HEK293 (cell line): ENCODE measurements at regions not wholly inside any gene's neighbourhood (a gene's known extent, or its start where the extent isn't known, plus 50 kb on each side); places are given as distances from the start of the nearest gene placed in this dataset.

Experiments
- CTCF ChIA-PET: fragments of 350-600 bp; formaldehyde crosslinking; extraction: SDS; loops from one replicate; lab custom pipeline; 2021; ENCODE audit warnings: antibody characterized with exemption; lab: Yijun Ruan, JAX
- POLR2A ChIA-PET: fragments of 300-600 bp; formaldehyde crosslinking; extraction: SDS; loops from one replicate; lab custom pipeline; 2020; ENCODE audit warnings: antibody characterized with exemption, inconsistent platforms; lab: Yijun Ruan, JAX
- H3K27ac ChIP-seq: fragments of 200-500 bp; sonication (Bioruptor generic); 2 replicates; pipeline ENCODE4 v1.5.1; 2014; ENCODE audit warnings: low read depth, low read length, control low read depth, inconsistent platforms; ENCODE audit errors: extremely low read depth
- H3K36me3 ChIP-seq, 2 experiments: fragments of 200-500 bp in 1 of 2; sonication (Bioruptor generic) in 1 of 2; 1 replicate in 1 of 2; 2 replicates in 1 of 2; pipeline ENCODE4 v1.5.1; 2014 to 2017; ENCODE audit warnings: inconsistent platforms in 2 of 2, low read length in 2 of 2; ENCODE audit not compliant: control insufficient read depth in 2 of 2, insufficient read depth in 1 of 2
- H3K4me1 ChIP-seq: fragments of 200-500 bp; sonication (Bioruptor generic); 2 replicates; pipeline ENCODE4 v1.5.1; 2014; ENCODE audit warnings: mild to moderate bottlenecking, low read length, inconsistent platforms; ENCODE audit not compliant: control insufficient read depth, insufficient read depth
- H3K4me3 ChIP-seq: 2 replicates; pipeline ENCODE4 v1.5.1; 2011; ENCODE audit warnings: low read depth, mild to moderate bottlenecking, control low read depth, low read length, moderate library complexity
- H3K9me3 ChIP-seq: fragments of 200-500 bp; sonication (Bioruptor generic); 2 replicates; pipeline ENCODE4 v1.5.1; 2014; ENCODE audit warnings: low read depth, low read length, inconsistent platforms; ENCODE audit not compliant: control insufficient read depth, insufficient read depth
- BCL11B ChIP-seq: fragments of 450-650 bp; formaldehyde crosslinking; IDR thresholded peaks from 2 replicates; pipeline ENCODE4 v1.5.1; 2016; ENCODE audit warnings: low read depth, missing biosample characterization, missing genetic modification characterization
- GLIS2 ChIP-seq: fragments of 450-650 bp; formaldehyde crosslinking; IDR thresholded peaks from 2 replicates; pipeline ENCODE4 v1.5.1; 2016; ENCODE audit warnings: missing biosample characterization, missing genetic modification characterization
- KLF16 ChIP-seq: fragments of 450-650 bp; formaldehyde crosslinking; IDR thresholded peaks from 2 replicates; pipeline ENCODE4 v1.5.1; 2017; ENCODE audit warnings: missing biosample characterization, missing genetic modification characterization
- KLF8 ChIP-seq: fragments of 450-650 bp; formaldehyde crosslinking; IDR thresholded peaks from 2 replicates; pipeline ENCODE4 v1.5.1; 2016; ENCODE audit warnings: missing biosample characterization, missing genetic modification characterization
- ZBTB20 ChIP-seq: fragments of 450-650 bp; formaldehyde crosslinking; IDR thresholded peaks from 2 replicates; pipeline ENCODE4 v1.5.1; 2016; ENCODE audit warnings: missing biosample characterization, missing genetic modification characterization
- ZBTB44 ChIP-seq: fragments of 450-650 bp; IDR thresholded peaks from 2 replicates; pipeline ENCODE4 v1.5.1; 2018; ENCODE audit warnings: missing biosample characterization, mild to moderate bottlenecking, missing genetic modification characterization
- ZFP69B ChIP-seq: fragments of 450-650 bp; formaldehyde crosslinking; IDR thresholded peaks from 2 replicates; pipeline ENCODE4 v1.5.1; 2016; ENCODE audit warnings: missing biosample characterization, missing genetic modification characterization
- ZNF184 ChIP-seq: fragments of 450-650 bp; IDR thresholded peaks from 2 replicates; pipeline ENCODE4 v1.5.1; 2018; ENCODE audit warnings: missing biosample characterization, mild to moderate bottlenecking, missing genetic modification characterization
- ZNF202 ChIP-seq: fragments of 450-650 bp; formaldehyde crosslinking; IDR thresholded peaks from 2 replicates; pipeline ENCODE4 v1.5.1; 2016; ENCODE audit warnings: missing biosample characterization, missing genetic modification characterization, borderline replicate concordance
- ZNF214 ChIP-seq: fragments of 450-650 bp; formaldehyde crosslinking; IDR thresholded peaks from 2 replicates; pipeline ENCODE4 v1.5.1; 2017; ENCODE audit warnings: missing biosample characterization, mild to moderate bottlenecking, missing genetic modification characterization, borderline replicate concordance
- ZNF221 ChIP-seq: fragments of 450-650 bp; formaldehyde crosslinking; IDR thresholded peaks from 2 replicates; pipeline ENCODE4 v1.5.1; 2017; ENCODE audit warnings: missing biosample characterization, missing genetic modification characterization, borderline replicate concordance
- ZNF280D ChIP-seq: fragments of 450-650 bp; formaldehyde crosslinking; IDR thresholded peaks from 2 replicates; pipeline ENCODE4 v1.5.1; 2016; ENCODE audit warnings: missing biosample characterization, missing genetic modification characterization
- ZNF292 ChIP-seq: fragments of 450-650 bp; formaldehyde crosslinking; IDR thresholded peaks from 2 replicates; pipeline ENCODE4 v1.5.1; 2016; ENCODE audit warnings: low read depth, missing biosample characterization, missing genetic modification characterization, borderline replicate concordance
- ZNF433 ChIP-seq: fragments of 450-650 bp; formaldehyde crosslinking; IDR thresholded peaks from 2 replicates; pipeline ENCODE4 v1.5.1; 2016; ENCODE audit warnings: missing biosample characterization, missing genetic modification characterization, low read depth
- ZNF501 ChIP-seq: fragments of 450-650 bp; formaldehyde crosslinking; IDR thresholded peaks from 2 replicates; pipeline ENCODE4 v1.5.1; 2016; ENCODE audit warnings: missing biosample characterization, missing genetic modification characterization
- ZNF518A ChIP-seq: fragments of 450-650 bp; formaldehyde crosslinking; conservative IDR thresholded peaks from 2 replicates; pipeline ENCODE4 v1.5.1; 2016; ENCODE audit warnings: low read depth, missing biosample characterization, missing genetic modification characterization
- ZNF600 ChIP-seq: fragments of 450-650 bp; formaldehyde crosslinking; IDR thresholded peaks from 2 replicates; pipeline ENCODE4 v1.5.1; 2016; ENCODE audit warnings: missing biosample characterization, missing genetic modification characterization
- ZNF624 ChIP-seq: fragments of 450-650 bp; formaldehyde crosslinking; IDR thresholded peaks from 2 replicates; pipeline ENCODE4 v1.5.1; 2017; ENCODE audit warnings: missing biosample characterization, missing genetic modification characterization
- ZNF658 ChIP-seq: fragments of 450-650 bp; formaldehyde crosslinking; IDR thresholded peaks from 2 replicates; pipeline ENCODE4; 2016; ENCODE audit warnings: missing biosample characterization, missing genetic modification characterization
- ZNF768 ChIP-seq: fragments of 450-650 bp; formaldehyde crosslinking; IDR thresholded peaks from 2 replicates; pipeline ENCODE4 v1.5.1; 2018; ENCODE audit warnings: missing biosample characterization, mild to moderate bottlenecking, missing genetic modification characterization
- ZNF776 ChIP-seq: fragments of 450-650 bp; formaldehyde crosslinking; IDR thresholded peaks from 2 replicates; pipeline ENCODE4 v1.5.0; 2017; ENCODE audit warnings: missing biosample characterization, missing genetic modification characterization, borderline replicate concordance
- ZSCAN18 ChIP-seq: fragments of 450-650 bp; formaldehyde crosslinking; IDR thresholded peaks from 2 replicates; pipeline ENCODE4 v1.5.1; 2016; ENCODE audit warnings: missing biosample characterization, missing genetic modification characterization
- ZSCAN4 ChIP-seq: fragments of 450-650 bp; formaldehyde crosslinking; IDR thresholded peaks from 2 replicates; pipeline ENCODE4 v1.5.1; 2017; ENCODE audit warnings: missing biosample characterization, missing genetic modification characterization
- TF ChIP-seq, protein P1 (sequence below): fragments of 450-650 bp; formaldehyde crosslinking; IDR thresholded peaks from 2 replicates; pipeline ENCODE4 v1.5.1; 2016; ENCODE audit warnings: missing biosample characterization, missing genetic modification characterization

GRCh38 chr15:93162560-93162959 lies 73.5 kb upstream of the RGMA start:
- ChIA-PET CTCF (no interaction called here), POLR2A (no interaction called here)
- Histone ChIP-seq H3K9me3 (no peaks in the 10 kb centered on the region), H3K36me3 (no peaks in the 10 kb centered on the region), H3K27ac (no peak overlapping the region), H3K4me1 (no peaks in the 10 kb centered on the region), H3K4me3 (no peak overlapping the region)
- TF ChIP-seq ZNF202 (tag by site-specific recombination) (no peak), GLIS2 (tag by site-specific recombination) (no peak), ZNF221 (no peak), ZSCAN4 (tag by site-specific recombination) (no peak), KLF16 (no peak), ZNF624 (tag by site-specific recombination) (no peak), ZNF184 (tag by site-specific recombination) (no peak), ZBTB20 (tag by site-specific recombination) (no peak), ZNF600 (tag by site-specific recombination) (no peak), ZNF768 (tag by site-specific recombination) (no peak), ZFP69B (tag by site-specific recombination) (no peak), ZNF776 (tag by site-specific recombination) (no peak), ZNF518A (tag by site-specific recombination) (no peak), ZNF280D (no peak)

- H3K36me3 ChIP-seq: no peaks in the 10 kb centered on the region
- CTCF ChIA-PET: no interaction called here
- POLR2A ChIA-PET: no interaction called here
- no peak for TF ChIP-seq BCL11B (tag by site-specific recombination)
- TF ChIP-seq ZSCAN18: no peak
- TF ChIP-seq ZNF501 (tag by site-specific recombination): no peak
- TF ChIP-seq ZNF214 (tag by site-specific recombination): no peak
- no peak for TF ChIP-seq KLF8 (tag by site-specific recombination)
- TF ChIP-seq ZNF658 (tag by site-specific recombination): no peak
- TF ChIP-seq, protein P1, sequence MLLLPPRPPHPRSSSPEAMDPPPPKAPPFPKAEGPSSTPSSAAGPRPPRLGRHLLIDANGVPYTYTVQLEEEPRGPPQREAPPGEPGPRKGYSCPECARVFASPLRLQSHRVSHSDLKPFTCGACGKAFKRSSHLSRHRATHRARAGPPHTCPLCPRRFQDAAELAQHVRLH (tag by site-specific recombination): no peak
- no peak for TF ChIP-seq ZNF292 (tag by site-specific recombination)
- no peak for TF ChIP-seq ZNF433 (tag by site-specific recombination)
- no peak for TF ChIP-seq ZBTB44 (tag by site-specific recombination)
- no peaks in the 10 kb centered on the region for H3K4me1 ChIP-seq
- no peak overlapping the region for H3K27ac ChIP-seq
- no peak overlapping the region for H3K4me3 ChIP-seq
- no peaks in the 10 kb centered on the region for H3K9me3 ChIP-seq
These were observed 70.9 kb upstream of the RGMA start for GRCh38 chr15:93159930-93160329.
